Mammary epithelial cell (primary cell): ENCODE measurements at regions not wholly inside any gene's neighbourhood (a gene's known extent, or its start where the extent isn't known, plus 50 kb on each side); places are given as distances from the start of the nearest gene placed in this dataset.

Experiments used
- EZH2 ChIP-seq: IDR thresholded peaks from 2 replicates; pipeline ENCODE4 v1.6.1; 2012; ENCODE audit warnings: low read length, inconsistent platforms, borderline replicate concordance
- TF ChIP-seq, protein P1 (sequence below), 2 donors: IDR thresholded peaks in 1 of 2; conservative IDR thresholded peaks in 1 of 2; 2 replicates each; pipeline ENCODE4 v1.5.1; 2011 to 2012; ENCODE audit warnings: inconsistent platforms in 2 of 2, low read length in 2 of 2, mild to moderate bottlenecking in 2 of 2, control low read depth in 1 of 2, low read depth in 1 of 2; ENCODE audit not compliant: insufficient read depth in 1 of 2; ENCODE audit errors: extremely low read depth in 1 of 2

DNA sequence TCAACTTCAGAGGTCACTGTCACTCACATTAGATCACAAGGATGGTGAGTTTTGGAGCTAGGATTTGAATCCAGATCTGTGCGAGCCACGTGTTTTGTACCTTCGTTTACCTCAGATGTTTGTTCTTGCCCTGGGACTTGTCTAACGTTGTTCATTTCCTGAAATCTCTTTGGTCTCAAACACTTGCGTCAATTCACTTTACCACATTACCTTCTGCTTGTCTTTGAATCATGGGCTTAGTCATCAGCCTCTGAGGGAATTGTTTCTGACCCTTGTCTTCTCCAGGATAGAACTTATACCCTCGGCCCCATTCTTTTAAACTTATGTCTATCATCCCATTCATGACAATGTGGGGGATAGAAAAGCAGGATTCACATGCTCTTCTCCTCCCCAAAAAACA, 282.7 kb downstream of the DCDC2C start:
- TF ChIP-seq, protein P1, sequence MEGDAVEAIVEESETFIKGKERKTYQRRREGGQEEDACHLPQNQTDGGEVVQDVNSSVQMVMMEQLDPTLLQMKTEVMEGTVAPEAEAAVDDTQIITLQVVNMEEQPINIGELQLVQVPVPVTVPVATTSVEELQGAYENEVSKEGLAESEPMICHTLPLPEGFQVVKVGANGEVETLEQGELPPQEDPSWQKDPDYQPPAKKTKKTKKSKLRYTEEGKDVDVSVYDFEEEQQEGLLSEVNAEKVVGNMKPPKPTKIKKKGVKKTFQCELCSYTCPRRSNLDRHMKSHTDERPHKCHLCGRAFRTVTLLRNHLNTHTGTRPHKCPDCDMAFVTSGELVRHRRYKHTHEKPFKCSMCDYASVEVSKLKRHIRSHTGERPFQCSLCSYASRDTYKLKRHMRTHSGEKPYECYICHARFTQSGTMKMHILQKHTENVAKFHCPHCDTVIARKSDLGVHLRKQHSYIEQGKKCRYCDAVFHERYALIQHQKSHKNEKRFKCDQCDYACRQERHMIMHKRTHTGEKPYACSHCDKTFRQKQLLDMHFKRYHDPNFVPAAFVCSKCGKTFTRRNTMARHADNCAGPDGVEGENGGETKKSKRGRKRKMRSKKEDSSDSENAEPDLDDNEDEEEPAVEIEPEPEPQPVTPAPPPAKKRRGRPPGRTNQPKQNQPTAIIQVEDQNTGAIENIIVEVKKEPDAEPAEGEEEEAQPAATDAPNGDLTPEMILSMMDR (conservative IDR thresholded peaks at IDR 0.05 in 1 of 2, IDR thresholded peaks at IDR 0.05 in 1 of 2; ENCODE audit: extremely low read depth in 1 of 2, insufficient read depth in 1 of 2, low read depth in 1 of 2, low read length in 2 of 2) = no peak
- TF ChIP-seq EZH2 = no peak
